Neutrophil (primary cell): ENCODE measurements at regions not wholly inside any gene's neighbourhood (a gene's known extent, or its start where the extent isn't known, plus 50 kb on each side); places are given as distances from the start of the nearest gene placed in this dataset.
"Not testable (repeated sequence)": the region's sequence is repeated elsewhere in the genome, so short reads cannot be mapped to it uniquely, and the experiment has no call there.

Experiments used
- H3K27ac ChIP-seq: fragments of 200-600 bp; sonication (generic); 2 replicates; pipeline ENCODE4 v1.5.1; 2016; ENCODE audit warnings: mild to moderate bottlenecking, moderate library complexity
- H3K27me3 ChIP-seq: fragments of 200-600 bp; sonication (generic); 2 replicates; pipeline ENCODE4 v1.6.0; 2016; ENCODE audit warnings: mild to moderate bottlenecking
- H3K36me3 ChIP-seq: fragments of 200-600 bp; sonication (generic); 2 replicates; pipeline ENCODE4 v1.5.1; 2017
- H3K4me1 ChIP-seq, 2 experiments: fragments of 200-600 bp in 1 of 2; sonication (generic) in 1 of 2; 1 replicate in 1 of 2; 2 replicates in 1 of 2; pipeline versions ENCODE4 v1.5.1 to v1.6.1; 2013 to 2016; ENCODE audit warnings: low read depth in 1 of 2, low read length in 1 of 2, mild to moderate bottlenecking in 1 of 2, moderate library complexity in 1 of 2; ENCODE audit not compliant: control insufficient read depth in 1 of 2, insufficient read depth in 1 of 2
- H3K4me3 ChIP-seq, 2 experiments: fragments of 200-600 bp in 1 of 2; sonication (generic) in 1 of 2; 1 replicate in 1 of 2; 2 replicates in 1 of 2; pipeline ENCODE4 v1.5.1; 2013 to 2016; ENCODE audit warnings: low read depth in 1 of 2, low read length in 1 of 2, mild to moderate bottlenecking in 1 of 2, moderate library complexity in 1 of 2
- H3K9me3 ChIP-seq: fragments of 200-600 bp; sonication (generic); 2 replicates; pipeline ENCODE4 v1.5.1; 2016
- CTCF ChIP-seq: fragments of 200-600 bp; sonication (generic); IDR thresholded peaks from 2 replicates; pipeline ENCODE4 v1.5.1; 2016; ENCODE audit warnings: antibody characterized with exemption

- Histone ChIP-seq H3K4me1 (no peaks in the 10 kb centered on the region), H3K27ac (no peak overlapping the region)
Measured at GRCh38 chr9:78144008-78144381, 91.9 kb upstream of the CEP78 start.

DNA sequence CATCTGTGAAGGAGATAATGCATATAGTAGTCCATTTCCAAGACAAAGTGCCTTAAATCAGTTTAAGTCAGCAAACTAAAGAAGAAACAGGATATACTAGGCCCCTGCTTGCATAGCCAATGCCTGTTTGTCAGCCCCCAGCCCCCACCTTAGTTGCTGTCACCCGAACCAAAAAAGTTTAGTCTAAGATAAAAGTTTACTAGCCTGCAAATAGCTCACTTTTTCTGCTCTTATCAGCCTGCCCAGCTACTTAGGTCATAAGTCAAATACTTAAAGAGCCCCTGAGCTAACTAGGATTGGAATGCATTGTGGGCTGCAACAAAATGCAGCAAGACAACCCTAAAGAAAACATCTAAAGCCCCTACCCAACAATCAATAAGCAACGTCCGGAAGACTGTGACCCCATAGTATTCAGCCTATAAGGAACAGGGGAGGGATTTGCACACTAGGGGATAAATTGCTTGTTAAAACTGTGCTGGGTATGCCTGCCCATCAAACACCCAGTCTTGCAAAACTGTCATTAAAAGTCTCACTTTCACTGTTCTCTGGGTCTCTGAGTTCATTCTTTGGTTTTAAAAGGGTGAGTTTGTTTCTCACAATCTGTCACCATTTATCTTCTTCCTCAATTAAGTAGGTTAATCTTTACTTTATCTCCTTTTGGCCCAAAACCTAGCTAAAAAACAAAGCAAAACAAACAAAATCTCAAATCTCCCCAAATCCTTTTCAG lies 92.4 kb upstream of the CEP78 start:
- Histone ChIP-seq H3K27me3 (no peaks in the 10 kb centered on the region), H3K27ac (no peak overlapping the region), H3K36me3 (no peaks in the 10 kb centered on the region), H3K4me1 (no peaks in the 10 kb centered on the region), H3K9me3 (no peaks in the 10 kb centered on the region), H3K4me3 (no peak overlapping the region)
- no peak for TF ChIP-seq CTCF

More at GRCh38 chr9:78144008-78144381, 91.9 kb upstream of the CEP78 start:
- no peaks in the 10 kb centered on the region for H3K9me3 ChIP-seq
- H3K27me3 ChIP-seq = no peaks in the 10 kb centered on the region
- no peaks in the 10 kb centered on the region for H3K36me3 ChIP-seq
- TF ChIP-seq CTCF = no peak
- H3K4me3 ChIP-seq = no peak overlapping the region

- H3K4me1 ChIP-seq, H3K36me3 ChIP-seq, H3K27ac ChIP-seq, H3K9me3 ChIP-seq, H3K4me3 ChIP-seq, H3K27me3 ChIP-seq: not testable (repeated sequence)
Measured at GRCh38 chr9:78142264-78142663, 93.6 kb upstream of the CEP78 start.

GRCh38 chr9:78133751-78134150 lies 102.1 kb upstream of the CEP78 start:
- no peaks in the 10 kb centered on the region for H3K36me3 ChIP-seq
- peaks cover 10 to 11% of the 10 kb centered on the region in 2 experiments for H3K4me1 ChIP-seq
- no peak for TF ChIP-seq CTCF
- H3K9me3 ChIP-seq = no peaks in the 10 kb centered on the region
- H3K4me3 ChIP-seq = no peak overlapping the region
- no peaks in the 10 kb centered on the region for H3K27me3 ChIP-seq
- H3K27ac ChIP-seq = no peak overlapping the region

DNA sequence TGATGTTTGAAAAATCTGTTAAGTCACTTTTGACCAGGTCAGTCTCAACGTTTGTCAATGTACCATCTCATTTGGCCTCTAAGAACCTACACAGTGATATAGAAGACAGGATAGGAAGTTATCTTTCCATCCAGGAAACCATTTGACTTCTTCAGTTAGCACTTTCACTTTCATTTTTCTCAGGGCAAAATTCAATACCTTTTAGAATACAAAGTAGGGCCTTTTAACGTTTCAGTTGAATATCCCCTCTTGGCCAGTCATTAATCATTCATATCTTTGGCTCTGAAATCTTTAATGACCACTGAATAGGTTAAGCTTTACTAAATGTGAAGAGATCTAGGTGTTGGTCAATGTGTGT lies 101.1 kb upstream of the GNAQ start:
- Histone ChIP-seq H3K4me1 (peaks cover 10 to 11% of the 10 kb centered on the region in 2 experiments), H3K27me3 (no peaks in the 10 kb centered on the region), H3K4me3 (peak overlapping the region in 1 of 2 experiments; percentile 35), H3K9me3 (no peaks in the 10 kb centered on the region), H3K36me3 (no peaks in the 10 kb centered on the region), H3K27ac (peak overlapping the region; percentile 28)
- TF ChIP-seq CTCF = no peak

DNA sequence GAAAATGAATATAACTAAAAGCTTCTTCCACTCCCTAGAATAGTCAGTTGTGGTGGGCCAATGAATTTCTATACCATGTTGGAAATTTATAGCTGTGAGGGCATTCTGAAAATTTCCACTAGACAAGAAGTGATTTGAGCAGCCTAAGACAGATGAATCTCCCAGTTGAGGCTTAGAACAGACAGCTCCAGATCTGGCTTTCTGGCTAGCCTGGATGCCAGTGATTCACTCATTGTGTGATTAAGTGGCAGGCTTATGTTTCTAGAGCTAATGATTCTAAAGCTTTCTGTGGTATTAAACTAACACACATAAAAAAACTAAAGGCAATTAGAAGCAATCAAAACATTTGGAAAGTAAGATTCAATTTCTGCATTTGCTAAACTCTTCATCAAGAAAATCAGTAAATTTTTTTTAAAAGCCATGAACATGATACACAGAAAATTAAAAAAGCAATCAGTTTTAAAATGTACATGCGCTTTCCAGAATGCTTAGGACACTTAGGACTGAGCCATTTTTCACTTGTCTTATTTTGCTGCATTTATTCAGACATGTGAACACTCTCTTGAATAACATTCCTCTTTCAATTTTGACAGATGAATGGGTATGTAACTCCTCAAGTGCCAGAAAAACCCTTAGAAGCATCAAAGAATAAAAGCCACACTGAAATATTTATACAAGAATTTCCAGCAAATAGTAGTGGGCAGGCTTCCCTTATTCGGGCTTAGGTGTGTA lies 100.5 kb upstream of the GNAQ start:
- no peaks in the 10 kb centered on the region for H3K36me3 ChIP-seq
- no peak for TF ChIP-seq CTCF
- H3K4me1 ChIP-seq = peaks cover 10 to 11% of the 10 kb centered on the region in 2 experiments
- peak overlapping the region; percentile 28 for H3K27ac ChIP-seq
- H3K4me3 ChIP-seq = peak overlapping the region in 1 of 2 experiments; percentile 35
- no peaks in the 10 kb centered on the region for H3K27me3 ChIP-seq
- no peaks in the 10 kb centered on the region for H3K9me3 ChIP-seq
